ENCODE measurements at regions not wholly inside any gene's neighbourhood (a gene's known extent, or its start where the extent isn't known, plus 50 kb on each side); places are given as distances from the start of the nearest gene placed in this dataset. TPM values are rescaled to one million over a fixed set of nuclear protein-coding genes. Genes with fewer than 3 reads are reported as not detected.

GRCh38 chr5:154529282-154529681, 51.3 kb upstream of the HAND1 start:
- no peak overlapping the region for H3K27ac Mint-ChIP-seq
- no peak for ATAC-seq
- H3K4me1 Mint-ChIP-seq (ENCODE audit: low read depth): no peaks in the 10 kb centered on the region
- TF ChIP-seq CTCF (IDR thresholded peaks at IDR 0.05): no peak
- H3K4me3 Mint-ChIP-seq: no peak overlapping the region
- no peaks in the 10 kb centered on the region for H3K36me3 Mint-ChIP-seq (ENCODE audit: low read depth)
- peaks cover 19% of the 10 kb centered on the region for H3K27me3 Mint-ChIP-seq
- ChIA-PET CTCF (interaction anchor here (4.8 kb wide), 1 partner anchor 9 kb away, joined by 18 read pairs; no protein-coding TSS in a partner anchor), POLR2A (no interaction called here)
- intact Hi-C loops (cut with micrococcal nuclease): no loop called here
- DNase-seq: no peak
- no peaks in the 10 kb centered on the region for H3K9me3 Mint-ChIP-seq

DNA sequence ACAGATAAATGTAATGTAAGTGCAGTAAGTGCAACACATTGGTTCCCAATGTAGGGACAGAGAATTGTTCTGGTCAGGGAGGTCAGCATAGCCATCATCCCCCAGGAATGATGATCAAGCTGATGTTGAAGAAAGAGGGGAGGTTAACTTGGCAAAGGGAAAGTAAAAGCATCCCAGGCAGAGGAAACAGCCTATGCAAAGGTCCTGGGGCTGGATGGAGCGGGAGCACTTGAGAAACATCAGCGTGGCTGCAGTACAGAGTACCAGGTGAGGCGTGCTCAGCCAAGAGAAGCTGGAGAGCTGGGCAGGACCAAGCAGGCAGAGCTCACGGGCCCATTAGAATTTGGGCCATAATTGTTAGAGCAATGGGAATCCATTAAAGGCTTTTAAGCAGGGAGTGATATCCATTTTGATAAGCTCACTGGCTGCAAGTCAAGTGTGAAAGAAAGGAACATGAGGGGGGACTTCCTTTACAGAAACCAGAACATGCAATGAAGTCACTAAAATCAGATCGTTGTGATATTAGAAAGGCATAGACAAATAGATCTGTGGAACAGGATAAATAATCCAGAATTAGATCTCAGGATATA, 50.1 kb upstream of the HAND1 start:
- intact Hi-C loops (cut with micrococcal nuclease): no loop called here
- Mint-ChIP-seq H3K27ac (no peak overlapping the region), H3K27me3 (peaks cover 19% of the 10 kb centered on the region), H3K4me1 (ENCODE audit: low read depth) (no peaks in the 10 kb centered on the region), H3K9me3 (no peaks in the 10 kb centered on the region), H3K36me3 (ENCODE audit: low read depth) (no peaks in the 10 kb centered on the region), H3K4me3 (no peak overlapping the region)
- CTCF ChIA-PET: interaction anchor here (4.8 kb wide), 1 partner anchor 8 kb away, joined by 18 read pairs; no protein-coding TSS in a partner anchor
- no peak for ATAC-seq
- POLR2A ChIA-PET: no interaction called here
- no peak for TF ChIP-seq CTCF (IDR thresholded peaks at IDR 0.05)
- DNase-seq: no peak

Small RNA genes in the stretch of these regions (microRNA-seq; reads per million reads assigned to microRNA genes)
- gene MIR1303 (ENCODE audit: borderline microRNAs expressed, borderline replicate concordance) (not detected), gene MIR3141 (ENCODE audit: borderline microRNAs expressed, borderline replicate concordance) (not detected)
